Brain microvascular endothelial cell (primary cell): ENCODE measurements at regions not wholly inside any gene's neighbourhood (a gene's known extent, or its start where the extent isn't known, plus 50 kb on each side); places are given as distances from the start of the nearest gene placed in this dataset.

Source experiments
- DNase-seq: peaks from one replicate; pipeline ENCODE4 v3.0.0-alpha.2; 2020
- H3K27ac ChIP-seq: fragments of 250-450 bp; sonication (Bioruptor Pico); 2 replicates; pipeline ENCODE4 v1.5.1; 2020; ENCODE audit warnings: mild to moderate bottlenecking, moderate library complexity
- H3K27me3 ChIP-seq: fragments of 250-450 bp; sonication (Bioruptor Pico); replicated peaks from 2 replicates; pipeline ENCODE4 v1.5.1; 2020; ENCODE audit warnings: mild to moderate bottlenecking
- H3K36me3 ChIP-seq: fragments of 250-450 bp; sonication (Bioruptor Pico); replicated peaks from 2 replicates; pipeline ENCODE4 v1.5.1; 2020; ENCODE audit warnings: mild to moderate bottlenecking
- H3K4me3 ChIP-seq: 2 replicates; pipeline ENCODE4 v1.5.1; 2011; ENCODE audit warnings: low read depth, mild to moderate bottlenecking, control low read depth, low read length, moderate library complexity
- in situ Hi-C: cut with HindIII; loops from 2 replicates; pipeline ENCODE4 v1.10.0; 2017; ENCODE audit warnings: low sequenced_read_pairs, low pct_ligation_motif_present
- TF ChIP-seq, protein P1 (sequence below): IDR thresholded peaks from 2 replicates; pipeline ENCODE4 v1.5.1; 2011; ENCODE audit warnings: low read depth, mild to moderate bottlenecking, moderate library complexity, low read length, control low read depth, inconsistent platforms; ENCODE audit errors: missing control alignments

GRCh38 chr17:69949973-69950695 lies 124.9 kb upstream of the KCNJ16 start:
- in situ Hi-C loops = no loop called here
- Histone ChIP-seq H3K27ac (no peak overlapping the region), H3K36me3 (no peaks in the 10 kb centered on the region), H3K27me3 (no peaks in the 10 kb centered on the region), H3K4me3 (no peak overlapping the region)
- no peak for DNase-seq
- TF ChIP-seq, protein P1, sequence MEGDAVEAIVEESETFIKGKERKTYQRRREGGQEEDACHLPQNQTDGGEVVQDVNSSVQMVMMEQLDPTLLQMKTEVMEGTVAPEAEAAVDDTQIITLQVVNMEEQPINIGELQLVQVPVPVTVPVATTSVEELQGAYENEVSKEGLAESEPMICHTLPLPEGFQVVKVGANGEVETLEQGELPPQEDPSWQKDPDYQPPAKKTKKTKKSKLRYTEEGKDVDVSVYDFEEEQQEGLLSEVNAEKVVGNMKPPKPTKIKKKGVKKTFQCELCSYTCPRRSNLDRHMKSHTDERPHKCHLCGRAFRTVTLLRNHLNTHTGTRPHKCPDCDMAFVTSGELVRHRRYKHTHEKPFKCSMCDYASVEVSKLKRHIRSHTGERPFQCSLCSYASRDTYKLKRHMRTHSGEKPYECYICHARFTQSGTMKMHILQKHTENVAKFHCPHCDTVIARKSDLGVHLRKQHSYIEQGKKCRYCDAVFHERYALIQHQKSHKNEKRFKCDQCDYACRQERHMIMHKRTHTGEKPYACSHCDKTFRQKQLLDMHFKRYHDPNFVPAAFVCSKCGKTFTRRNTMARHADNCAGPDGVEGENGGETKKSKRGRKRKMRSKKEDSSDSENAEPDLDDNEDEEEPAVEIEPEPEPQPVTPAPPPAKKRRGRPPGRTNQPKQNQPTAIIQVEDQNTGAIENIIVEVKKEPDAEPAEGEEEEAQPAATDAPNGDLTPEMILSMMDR = no peak

DNA sequence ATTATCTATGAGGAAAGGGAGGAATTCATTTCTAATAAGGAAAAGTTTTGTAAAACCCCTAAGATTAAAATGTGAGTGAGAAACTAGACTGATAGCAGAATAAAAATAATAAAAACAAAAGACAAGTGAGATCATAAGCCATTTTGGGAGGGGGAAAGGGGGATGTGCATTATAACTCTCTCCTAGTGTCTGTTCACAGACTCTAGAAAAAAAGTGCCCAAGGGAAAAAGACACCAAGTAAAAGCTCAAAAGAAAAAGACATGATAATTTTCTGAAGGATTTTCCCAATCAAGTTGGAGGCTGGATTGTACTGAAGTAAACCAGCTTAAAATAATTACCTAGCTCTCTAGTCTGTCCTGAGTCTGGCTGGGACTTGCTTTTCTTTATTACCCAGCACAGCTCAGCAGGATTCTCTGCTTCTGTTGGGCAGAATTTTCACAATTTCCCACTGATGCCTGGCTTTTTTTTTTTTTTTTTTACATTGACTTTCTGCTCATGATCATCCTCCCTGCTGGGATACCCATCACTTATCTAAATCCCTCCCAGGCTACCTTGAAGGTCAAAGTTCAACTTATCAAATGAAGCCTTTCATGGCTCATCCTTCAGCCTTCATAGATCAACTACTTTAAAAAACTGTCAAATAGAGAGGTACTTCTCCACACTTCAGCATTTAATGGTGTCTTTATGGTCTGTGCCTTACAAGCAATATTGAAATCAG lies 124.2 kb upstream of the KCNJ16 start:
- TF ChIP-seq, protein P1 = no peak
- Histone ChIP-seq H3K4me3 (no peak overlapping the region), H3K27ac (no peak overlapping the region), H3K36me3 (no peaks in the 10 kb centered on the region), H3K27me3 (no peaks in the 10 kb centered on the region)
- in situ Hi-C loops = no loop called here
- no peak for DNase-seq

DNA sequence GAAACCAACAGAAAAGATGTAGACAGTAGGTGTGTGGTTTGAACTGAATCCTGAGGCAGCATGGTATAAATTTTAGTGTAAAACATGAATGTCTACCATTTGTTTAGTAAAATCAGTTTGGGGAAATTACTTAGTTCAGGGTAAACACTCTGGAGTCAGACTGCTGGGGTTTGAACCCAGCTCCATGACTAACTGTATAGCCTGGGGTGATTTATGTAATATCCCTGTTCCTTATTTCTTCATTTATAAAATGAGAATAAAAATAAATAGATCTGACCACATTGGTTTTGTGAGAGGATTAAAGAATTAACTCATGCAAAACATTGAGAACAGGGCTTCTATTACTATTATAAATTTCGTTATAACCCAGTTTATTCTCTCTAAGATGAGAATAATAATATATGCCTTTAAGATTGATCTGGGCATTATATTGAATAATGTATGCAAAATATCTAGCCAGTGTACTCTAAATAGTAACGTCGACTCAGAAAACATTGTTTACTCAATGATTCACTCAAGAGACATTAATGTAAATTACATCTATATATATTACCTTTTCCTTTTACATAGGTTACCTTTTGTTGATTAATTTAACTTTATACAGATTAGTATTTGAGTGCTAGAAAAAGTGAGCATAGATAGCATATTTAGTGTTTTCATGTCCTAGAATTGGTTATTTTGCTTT lies 120.6 kb upstream of the KCNJ16 start:
- in situ Hi-C loops = no loop called here
- no peaks in the 10 kb centered on the region for H3K36me3 ChIP-seq
- TF ChIP-seq, protein P1 = no peak
- H3K4me3 ChIP-seq = no peak overlapping the region
- H3K27ac ChIP-seq = no peak overlapping the region
- no peak for DNase-seq
- no peaks in the 10 kb centered on the region for H3K27me3 ChIP-seq

DNA sequence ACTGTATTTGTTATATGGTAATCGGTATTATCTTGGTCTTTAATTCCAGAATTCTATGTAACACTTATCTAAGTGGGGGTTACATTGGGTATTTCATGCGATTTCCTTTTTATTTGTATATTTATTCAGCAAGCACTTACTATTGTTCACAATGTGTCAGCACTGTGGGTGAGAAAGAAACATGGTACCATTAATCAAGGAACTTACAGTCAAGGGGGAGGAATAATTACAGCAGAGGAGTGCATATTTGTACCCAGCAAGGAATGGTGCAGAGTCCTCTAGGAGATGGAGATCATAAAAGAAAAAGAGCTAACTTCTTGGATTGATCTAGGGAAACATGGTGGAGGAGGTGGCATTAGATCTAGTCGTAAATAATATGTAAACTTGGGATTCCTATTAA lies 117.0 kb upstream of the KCNJ16 start:
- TF ChIP-seq, protein P1 = no peak
- H3K27me3 ChIP-seq = no peaks in the 10 kb centered on the region
- no peak overlapping the region for H3K4me3 ChIP-seq
- no peak for DNase-seq
- H3K36me3 ChIP-seq = no peaks in the 10 kb centered on the region
- in situ Hi-C loops = no loop called here
- no peak overlapping the region for H3K27ac ChIP-seq

DNA sequence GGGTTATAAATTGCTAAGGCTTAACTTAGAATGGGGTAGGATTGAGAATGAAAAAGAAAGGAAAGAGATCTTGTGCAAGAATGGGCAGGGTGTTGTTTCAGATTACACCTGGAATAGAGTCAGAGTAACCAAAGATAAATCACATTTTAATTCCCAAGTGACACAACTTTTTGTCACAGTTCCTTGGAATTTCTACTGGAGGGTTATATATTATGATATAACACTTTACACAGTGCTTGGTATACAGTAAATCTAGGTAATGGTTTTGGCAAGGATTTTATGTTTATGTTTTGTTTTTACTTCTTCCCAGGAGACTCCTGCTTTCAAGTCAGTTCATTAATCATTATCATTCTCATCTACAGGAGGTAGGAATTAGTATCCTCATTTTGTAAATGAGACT lies 115.7 kb upstream of the KCNJ16 start:
- no peak for DNase-seq
- TF ChIP-seq, protein P1 = no peak
- H3K27ac ChIP-seq = no peak overlapping the region
- in situ Hi-C loops = no loop called here
- no peak overlapping the region for H3K4me3 ChIP-seq
- no peaks in the 10 kb centered on the region for H3K36me3 ChIP-seq
- no peaks in the 10 kb centered on the region for H3K27me3 ChIP-seq
